Hematopoietic multipotent progenitor cell treated with erythropoietin and hydrocortisone succinate and interleukin-3 and kit ligand, for 4 days (in vitro differentiated cells): ENCODE measurements at regions not wholly inside any gene's neighbourhood (a gene's known extent, or its start where the extent isn't known, plus 50 kb on each side); places are given as distances from the start of the nearest gene placed in this dataset.

Experiments
- DNase-seq: peaks from one replicate; pipeline ENCODE4 v3.0.0-alpha.2; 2015

DNA sequence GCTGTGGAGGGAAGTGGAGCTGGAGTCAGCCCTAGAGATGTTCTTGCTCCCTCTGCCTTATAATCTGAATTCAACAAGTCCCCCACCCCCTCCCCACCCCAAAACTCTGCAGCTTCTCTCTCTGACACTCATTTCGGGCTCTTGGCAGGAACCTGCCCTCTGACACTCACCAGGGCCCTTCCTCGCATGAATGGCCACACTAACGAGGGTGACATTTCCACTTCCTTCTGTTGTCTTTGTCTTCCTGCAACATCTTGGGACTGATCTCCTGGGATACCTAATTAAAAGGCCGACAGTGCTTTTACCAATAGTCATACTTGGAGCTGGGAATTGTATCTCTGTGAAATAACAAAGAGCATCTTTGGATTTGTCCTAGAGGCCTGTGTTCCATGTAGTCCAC, 106.9 kb upstream of the PIRT start:
- DNase-seq, result no peak

DNA sequence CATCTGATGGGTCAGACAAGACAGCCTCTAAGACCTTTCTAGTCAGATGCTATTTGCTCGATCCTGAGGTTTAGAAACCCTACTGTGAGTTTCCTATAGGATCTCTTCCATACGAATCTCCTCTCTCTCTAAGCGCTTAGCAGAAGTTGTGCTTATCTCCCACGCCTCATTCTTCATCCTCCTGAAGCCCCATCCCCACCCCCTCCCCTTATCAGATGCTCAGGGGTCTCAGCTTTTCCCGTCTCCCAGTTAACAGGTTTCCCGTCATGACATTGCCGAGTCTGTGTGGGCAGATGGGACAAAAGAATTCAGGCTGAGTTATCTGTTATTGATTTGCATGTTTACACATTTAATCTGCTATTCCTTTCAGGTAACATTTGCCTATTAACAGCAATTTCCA, 99.0 kb upstream of the PIRT start:
- DNase-seq, result no peak

DNA sequence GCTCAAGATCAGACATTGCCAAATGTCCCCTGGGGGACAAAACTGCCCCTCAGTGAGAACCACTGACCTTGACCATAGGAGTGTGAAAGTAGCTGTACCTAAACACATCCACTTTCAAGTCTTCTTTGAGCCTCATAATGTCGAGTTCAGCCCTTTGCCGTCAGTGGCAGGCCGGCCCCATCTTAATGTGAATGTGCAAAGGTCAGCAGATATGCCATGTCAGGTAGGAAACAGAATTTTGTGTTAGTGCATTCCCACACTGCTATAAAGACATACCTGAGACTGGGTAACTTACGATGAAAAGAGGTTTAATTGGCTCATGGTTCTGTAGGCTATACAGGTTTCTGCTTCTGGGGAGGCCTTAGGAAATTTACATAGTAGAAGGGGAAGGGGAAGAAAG, 95.1 kb upstream of the PIRT start:
- DNase-seq, result no peak

DNA sequence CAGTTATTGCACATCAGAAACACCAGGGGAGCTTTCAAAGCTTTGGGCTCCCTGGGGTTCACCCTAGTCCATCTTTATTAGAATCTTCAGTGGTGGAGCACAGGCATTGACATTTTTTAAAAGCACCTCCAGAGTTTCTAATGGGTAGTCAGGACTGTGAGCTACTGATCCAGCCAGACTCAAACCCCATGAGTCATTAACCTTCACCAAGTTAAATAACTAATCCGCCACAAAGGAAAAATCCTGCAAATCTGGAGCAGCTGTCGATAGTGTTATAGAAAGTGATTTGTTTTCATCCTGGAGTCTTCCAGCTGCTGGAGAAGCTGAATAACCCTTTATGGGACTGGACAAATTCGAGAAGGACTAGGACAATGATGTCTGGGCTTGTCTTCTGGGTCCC, 93.2 kb upstream of the PIRT start:
- no peak for DNase-seq

DNA sequence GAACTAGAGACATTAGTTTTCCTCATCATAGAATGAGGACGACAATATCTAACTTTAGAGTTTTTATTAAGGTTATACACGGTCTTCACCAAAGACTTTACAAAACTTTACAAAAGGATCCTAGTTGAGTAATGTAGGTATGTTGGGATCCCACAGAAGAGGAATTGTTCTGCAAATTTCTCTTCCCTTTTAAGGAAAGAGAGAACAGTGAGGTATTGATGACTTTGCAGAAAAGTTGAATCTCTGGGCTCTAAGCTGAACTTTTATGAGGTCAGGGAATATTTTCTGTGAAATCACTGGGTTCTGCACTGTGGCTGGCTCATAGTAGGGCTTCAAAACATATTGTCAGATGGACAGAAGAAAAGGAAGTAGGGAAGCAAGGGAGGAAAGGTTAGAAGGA, 89.8 kb upstream of the PIRT start:
- DNase-seq, result no peak

DNA sequence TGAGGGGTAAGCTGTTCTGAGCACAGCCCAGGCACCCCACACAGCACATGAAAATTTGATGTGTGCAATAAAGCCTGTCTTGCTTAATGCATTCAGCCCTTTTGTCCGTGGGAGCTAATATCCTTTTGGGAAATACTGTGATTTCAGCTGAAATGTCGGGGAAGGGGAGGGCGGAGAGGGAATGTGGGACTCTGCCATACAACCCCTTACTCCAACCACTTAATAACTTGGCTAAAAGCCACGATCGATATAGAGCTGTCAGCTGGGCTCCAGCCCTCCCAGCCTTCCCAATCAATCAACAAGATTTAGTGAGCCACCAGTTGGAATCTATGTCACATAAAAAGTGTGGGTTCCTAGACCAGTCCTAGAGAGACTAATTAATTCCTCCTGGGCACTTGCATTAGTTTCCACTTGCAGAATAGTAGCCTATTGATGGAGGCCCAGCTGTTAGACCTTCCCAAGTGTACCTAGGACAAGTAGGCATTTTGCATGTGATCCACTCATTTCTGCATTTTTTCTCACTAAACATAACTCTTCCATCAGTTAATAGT, 82.7 kb upstream of the PIRT start:
- no peak for DNase-seq

DNA sequence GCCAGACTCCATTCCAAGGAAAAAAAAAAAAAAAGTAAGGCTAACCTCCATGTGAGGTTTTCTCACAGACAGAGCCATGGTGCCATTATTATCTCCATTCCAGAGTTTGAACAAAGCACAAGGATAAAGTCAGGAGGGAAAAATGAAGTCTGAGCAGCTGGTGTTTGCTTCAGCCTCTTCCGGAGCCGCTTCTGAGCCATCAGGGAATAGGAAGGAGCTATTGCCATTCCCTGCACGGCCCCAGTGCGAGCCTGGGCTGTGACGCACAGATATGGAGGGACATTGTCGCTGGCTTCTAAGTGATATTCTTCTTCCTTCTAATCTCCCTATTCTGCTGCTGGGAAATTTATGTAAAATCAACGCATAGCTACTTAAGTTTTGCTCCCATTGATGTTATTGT, 69.5 kb upstream of the PIRT start:
- DNase-seq, result no peak

DNA sequence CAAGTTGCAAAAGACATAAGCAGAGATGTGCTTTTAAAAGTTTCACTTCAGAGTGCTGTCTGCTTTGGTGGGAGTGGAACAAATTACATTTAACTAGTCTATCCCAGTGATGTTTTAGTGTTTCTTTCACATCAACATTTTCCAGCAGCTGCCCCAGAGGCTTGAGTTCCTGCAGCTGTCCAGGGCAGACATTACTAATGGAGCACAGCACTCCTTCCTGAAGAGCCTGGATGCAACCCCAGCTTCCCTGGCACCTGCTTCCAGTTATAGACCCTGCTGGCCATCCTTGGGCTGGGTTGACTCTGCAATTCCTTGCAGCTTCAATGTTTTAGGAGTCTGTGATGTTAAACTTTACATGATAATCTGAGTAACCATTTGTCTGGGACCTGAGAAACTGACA, 61.4 kb upstream of the PIRT start:
- no peak for DNase-seq

DNA sequence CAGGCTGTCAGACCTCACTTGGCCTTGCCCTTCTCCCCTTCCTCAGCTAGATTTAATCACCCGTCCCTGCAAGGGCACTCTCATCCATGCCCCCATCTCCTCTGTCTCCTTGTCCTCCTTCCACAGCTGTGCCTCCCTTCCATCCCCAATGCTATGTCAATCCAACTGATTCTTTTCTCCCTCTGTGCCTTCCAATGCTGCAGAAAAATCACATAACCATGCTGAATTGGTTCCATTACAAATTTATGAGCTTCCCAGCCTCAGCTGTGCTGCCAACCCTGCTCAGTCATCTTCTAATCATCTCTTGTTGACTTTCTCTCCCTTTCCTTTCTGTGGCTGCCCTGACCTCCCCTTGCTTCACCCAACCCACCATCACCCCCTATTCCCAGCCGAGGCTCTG, 56.3 kb upstream of the PIRT start:
- DNase-seq, result no peak

DNA sequence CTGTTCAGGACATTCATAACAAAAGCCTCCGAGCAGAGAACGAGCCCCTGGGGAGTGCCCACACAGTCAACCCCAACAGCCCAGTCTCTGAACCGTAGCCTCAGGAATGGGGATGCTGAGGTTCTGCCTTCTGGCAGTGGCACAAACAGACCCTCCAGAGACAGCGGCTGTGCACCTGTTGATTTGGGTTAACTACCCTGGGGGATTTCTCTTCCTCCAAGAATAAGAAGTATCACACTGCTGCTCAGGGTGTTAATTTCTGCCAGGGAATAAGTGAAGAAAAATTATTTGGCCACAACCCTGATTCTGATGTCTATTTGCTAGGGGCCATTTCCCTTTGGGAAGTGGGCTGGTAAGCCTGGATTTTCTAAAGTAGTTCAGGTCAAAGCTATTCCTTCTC, 51.0 kb upstream of the PIRT start:
- DNase-seq, result no peak
